ENCODE measurements at regions not wholly inside any gene's neighbourhood (a gene's known extent, or its start where the extent isn't known, plus 50 kb on each side); places are given as distances from the start of the nearest gene placed in this dataset.

- WGBS, 2 donors = 60 to 72% methylated on average over 9 of the region's 9 CpGs
- Histone ChIP-seq H3K4me1 (no peaks in the 10 kb centered on the region), H3K9me3 (no peaks in the 10 kb centered on the region), H3K27ac (no peak overlapping the region), H3K27me3 (peaks cover 0 to 4% (median 0%) of the 10 kb centered on the region in 3 donors), H3K36me3 (no peaks in the 10 kb centered on the region), H3K4me3 (no peak overlapping the region)
- TF ChIP-seq POLR2A (IDR thresholded peaks at IDR 0.05) (no peak), EP300 (IDR thresholded peaks at IDR 0.05) (no peak), CTCF (IDR thresholded peaks at IDR 0.05) (no peak), POLR2AphosphoS5 (IDR thresholded peaks at IDR 0.05) (no peak)
- DNase-seq = no peak
- intact Hi-C loops (cut with DNase I) = no loop called here
Measured at GRCh38 chr18:78403371-78403770, 576.2 kb upstream of the SALL3 start.

GRCh38 chr18:78405763-78406162, 573.9 kb upstream of the SALL3 start:
- Histone ChIP-seq H3K4me1 (no peaks in the 10 kb centered on the region), H3K27ac (no peak overlapping the region), H3K9me3 (no peaks in the 10 kb centered on the region), H3K36me3 (no peaks in the 10 kb centered on the region), H3K27me3 (no peaks in the 10 kb centered on the region), H3K4me3 (no peak overlapping the region)
- no peak for DNase-seq
- WGBS, 2 donors = 88 to 89% methylated on average over 16 of the region's 16 CpGs
- intact Hi-C loops (cut with DNase I) = no loop called here
- TF ChIP-seq POLR2AphosphoS5 (IDR thresholded peaks at IDR 0.05) (no peak), CTCF (IDR thresholded peaks at IDR 0.05) (no peak), POLR2A (IDR thresholded peaks at IDR 0.05) (no peak)

GRCh38 chr18:78406743-78407465, 572.7 kb upstream of the SALL3 start:
- no peak for DNase-seq
- H3K27me3 ChIP-seq = no peaks in the 10 kb centered on the region
- no peak overlapping the region for H3K27ac ChIP-seq
- no peak for TF ChIP-seq POLR2A (IDR thresholded peaks at IDR 0.05)
- TF ChIP-seq POLR2AphosphoS5 (IDR thresholded peaks at IDR 0.05) = no peak
- no peak for TF ChIP-seq EP300 (IDR thresholded peaks at IDR 0.05)
- TF ChIP-seq CTCF (IDR thresholded peaks at IDR 0.05) = no peak
- no peak overlapping the region for H3K4me3 ChIP-seq
- H3K4me1 ChIP-seq = no peaks in the 10 kb centered on the region
- intact Hi-C loops (cut with DNase I) = no loop called here
- H3K36me3 ChIP-seq = no peaks in the 10 kb centered on the region
- 67% methylated on average over 16 of the region's 16 CpGs for WGBS, 2 donors
- H3K9me3 ChIP-seq = no peaks in the 10 kb centered on the region

GRCh38 chr18:78407466-78407844, 572.2 kb upstream of the SALL3 start:
- Histone ChIP-seq H3K4me1 (no peaks in the 10 kb centered on the region), H3K9me3 (no peaks in the 10 kb centered on the region), H3K36me3 (no peaks in the 10 kb centered on the region), H3K27ac (no peak overlapping the region), H3K4me3 (no peak overlapping the region), H3K27me3 (no peaks in the 10 kb centered on the region)
- intact Hi-C loops (cut with DNase I) = no loop called here
- 28 to 33% methylated on average over 4 of the region's 4 CpGs for WGBS, 2 donors
- DNase-seq = no peak
- TF ChIP-seq CTCF (IDR thresholded peaks at IDR 0.05) (no peak), POLR2AphosphoS5 (IDR thresholded peaks at IDR 0.05) (no peak), POLR2A (IDR thresholded peaks at IDR 0.05) (no peak), EP300 (IDR thresholded peaks at IDR 0.05) (no peak)

- Histone ChIP-seq H3K27ac (no peak overlapping the region), H3K36me3 (no peaks in the 10 kb centered on the region), H3K9me3 (no peaks in the 10 kb centered on the region), H3K4me3 (no peak overlapping the region), H3K27me3 (no peaks in the 10 kb centered on the region), H3K4me1 (no peaks in the 10 kb centered on the region)
- 82 to 85% methylated on average over 17 of the region's 17 CpGs for WGBS, 2 donors
- DNase-seq = no peak
- intact Hi-C loops (cut with DNase I) = no loop called here
- TF ChIP-seq CTCF (IDR thresholded peaks at IDR 0.05) (no peak), POLR2A (IDR thresholded peaks at IDR 0.05) (no peak), POLR2AphosphoS5 (IDR thresholded peaks at IDR 0.05) (no peak)
Measured at GRCh38 chr18:78408623-78409022, 571.0 kb upstream of the SALL3 start.

Measured in sigmoid colon (tissue), 6 donors.